ENCODE measurements at regions not wholly inside any gene's neighbourhood (a gene's known extent, or its start where the extent isn't known, plus 50 kb on each side); places are given as distances from the start of the nearest gene placed in this dataset.

- H3K9me1 ChIP-seq (ENCODE audit: insufficient read depth, low read length): no peaks in the 10 kb centered on the region
- ATAC-seq (ENCODE audit: low read depth) (no peak), DNase-seq (no peak)
- TF ChIP-seq USF2 (IDR thresholded peaks at IDR 0.05; ENCODE audit: low read depth, low read length): no peak
- no peak for TF ChIP-seq NFE2L2 (IDR thresholded peaks at IDR 0.05; ENCODE audit: low read depth, low read length)
- no peak for TF ChIP-seq RCOR1 (IDR thresholded peaks at IDR 0.05; ENCODE audit: insufficient replicate concordance, low read length)
- no peak for TF ChIP-seq SMC3 (IDR thresholded peaks at IDR 0.05; ENCODE audit: low read depth, low read length)
- no peak for TF ChIP-seq ELK1 (IDR thresholded peaks at IDR 0.05; ENCODE audit: borderline replicate concordance, low read depth, low read length)
- no peak for TF ChIP-seq RFX5 (IDR thresholded peaks at IDR 0.05; ENCODE audit: low read depth, low read length)
- TF ChIP-seq CTCF (conservative IDR thresholded peaks at IDR 0.05; ENCODE audit: low read depth, low read length): no peak
- TF ChIP-seq CHD1 (IDR thresholded peaks at IDR 0.05; ENCODE audit: low read depth, low read length): no peak
- TF ChIP-seq MAFK (IDR thresholded peaks at IDR 0.05; ENCODE audit: low read depth, low read length): no peak
- no peak for TF ChIP-seq FOS (IDR thresholded peaks at IDR 0.05; ENCODE audit: low read depth, low read length)
- no peak for TF ChIP-seq MXI1 (IDR thresholded peaks at IDR 0.05; ENCODE audit: borderline replicate concordance, low read depth, low read length)
- TF ChIP-seq POLR2A (IDR thresholded peaks at IDR 0.05; ENCODE audit: low read depth, low read length): no peak
- TF ChIP-seq CEBPB (IDR thresholded peaks at IDR 0.05; ENCODE audit: low read depth, low read length): no peak
- no peak for TF ChIP-seq MAZ (IDR thresholded peaks at IDR 0.05; ENCODE audit: borderline replicate concordance, low read depth, low read length)
- no peak for TF ChIP-seq RAD21 (IDR thresholded peaks at IDR 0.05; ENCODE audit: low read length)
- no peak for TF ChIP-seq BHLHE40 (IDR thresholded peaks at IDR 0.05; ENCODE audit: low read depth, low read length)
- no peaks in the 10 kb centered on the region for H3K36me3 ChIP-seq (ENCODE audit: control insufficient read depth, insufficient read depth, low read length)
- no peak overlapping the region for H2AK5ac ChIP-seq (ENCODE audit: low read depth, low read length)
- H3K18ac ChIP-seq (ENCODE audit: low read depth, low read length): no peak overlapping the region
- BruUV-seq (replicated peaks): no TSS peak
- no peak overlapping the region for H2BK20ac ChIP-seq (ENCODE audit: low read depth, low read length)
- no peak overlapping the region for H4K91ac ChIP-seq (ENCODE audit: insufficient read depth, low read depth, low read length)
- in situ Hi-C loops (cut with MboI; ENCODE audit: low sequenced_read_pairs): no loop called here
- intact Hi-C loops (cut with micrococcal nuclease): no loop called here
- no peak overlapping the region for H3K27ac ChIP-seq (ENCODE audit: insufficient read depth, low read length)
- no peak overlapping the region for H4K8ac ChIP-seq (ENCODE audit: low read depth in 2 of 2, low read length in 2 of 2)
- no peaks in the 10 kb centered on the region for H3K4me1 ChIP-seq (ENCODE audit: control insufficient read depth, insufficient read depth, low read length)
- H2BK120ac ChIP-seq (ENCODE audit: low read depth, low read length): no peak overlapping the region
- no peaks in the 10 kb centered on the region for H3K79me1 ChIP-seq (ENCODE audit: low read depth in 1 of 2, low read length in 2 of 2)
- no peak overlapping the region for H2AFZ ChIP-seq (replicated peaks; ENCODE audit: low read length, poor library complexity)
- CTCF ChIA-PET: no interaction called here
- H3K4me2 ChIP-seq (ENCODE audit: low read depth, low read length): no peak overlapping the region
- H3K9ac ChIP-seq (ENCODE audit: low read depth, low read length): no peak overlapping the region
- H3K56ac ChIP-seq (ENCODE audit: extremely low read depth, insufficient read depth, low read length): no peak overlapping the region
- H3K14ac ChIP-seq (replicated peaks; ENCODE audit: low read depth, low read length): no peak overlapping the region
- no peak overlapping the region for H3K23ac ChIP-seq (ENCODE audit: low read depth, low read length)
- H3K9me3 ChIP-seq (ENCODE audit: control insufficient read depth, insufficient read depth, low read length): no peaks in the 10 kb centered on the region
- no peak overlapping the region for H2BK5ac ChIP-seq (ENCODE audit: low read depth, low read length, poor library complexity, severe bottlenecking)
- no peak overlapping the region for H3K4me3 ChIP-seq (ENCODE audit: insufficient read depth, low read depth, low read length)
- dilution Hi-C loops (cut with HindIII; ENCODE audit: low sequenced_read_pairs, unreplicated experiment): no loop called here
- POLR2A ChIA-PET (ENCODE audit: unreplicated experiment): no interaction called here
- no peak overlapping the region for H4K5ac ChIP-seq (ENCODE audit: low read depth, low read length)
- WGBS, 2 experiments (ENCODE audit: extremely low coverage in 2 of 2, insufficient read length in 1 of 2): no CpG with 5 or more reads among the region's 2 CpGs
- H3K4ac ChIP-seq (ENCODE audit: low read depth, low read length): no peak overlapping the region
- peaks cover 2% of the 10 kb centered on the region; the same call in 1 of the 2 replicates for H3K27me3 ChIP-seq (ENCODE audit: control insufficient read depth, insufficient read depth, low read length)
- H2BK15ac ChIP-seq (ENCODE audit: low read depth, low read length): no peak overlapping the region
- no peaks in the 10 kb centered on the region for H4K20me1 ChIP-seq (ENCODE audit: insufficient read depth, low read length)
- H2AK9ac ChIP-seq (replicated peaks; ENCODE audit: low read depth, low read length, poor library complexity): no peak overlapping the region
These were observed 54.9 kb upstream of the LYSMD4 start for GRCh38 chr15:99788156-99788555.
